K562 (cell line): ENCODE measurements at regions not wholly inside any gene's neighbourhood (a gene's known extent, or its start where the extent isn't known, plus 50 kb on each side); places are given as distances from the start of the nearest gene placed in this dataset.

Experiments
- ATAC-seq: fragments of 200-7000 bp; cut with Tn5 transposase; 3 replicates; pipeline ENCODE4 v1.9.1; 2020; ENCODE audit warnings: moderate library complexity
- BruUV-seq: library from RNA; stranded (reverse); fragments of 400-500 nt; replicated peaks from 2 replicates; lab custom pipeline; 2021; lab: Mats Ljungman, UMichigan
- CTCF ChIA-PET: fragments of 300-600 bp; formaldehyde crosslinking; extraction: SDS; loops from one replicate; lab custom pipeline; 2021; ENCODE audit warnings: low intra/inter-chr PET ratio; lab: Yijun Ruan, JAX
- POLR2A ChIA-PET: fragments of 300-600, 350-650 bp; sonication (Branson Sonifier 250); formaldehyde crosslinking; extraction: SDS; loops from one replicate; lab custom pipeline; 2021; ENCODE audit warnings: antibody characterized with exemption, inconsistent platforms; lab: Yijun Ruan, JAX
- DNase-seq, 4 experiments: peaks; one replicate each; pipeline versions ENCODE4 v3.0.0 to v3.0.0-alpha.2; 2011 to 2018; ENCODE audit warnings: low spot score in 3 of 4, mixed read lengths in 3 of 4; ENCODE audit errors: extremely low read depth in 1 of 4
- FAIRE-seq: peaks from 2 replicates; lab custom pipeline; 2011; peaks lifted over from hg19 to GRCh38; lab: Jason Lieb, UNC
- H2AFZ ChIP-seq: 2 replicates; pipeline ENCODE4 v1.6.0; 2011; ENCODE audit warnings: low read depth, low read length, control low read depth, inconsistent platforms
- H3K27ac ChIP-seq: fragments of 200-600 bp; 3 replicates; pipeline ENCODE4 v1.8.0; 2011; ENCODE audit warnings: low read depth, mild to moderate bottlenecking, control low read depth, inconsistent platforms, low read length, moderate library complexity, mixed read lengths; ENCODE audit errors: extremely low read depth
- H3K27me3 ChIP-seq, 2 experiments: fragments of 300-600 bp in 1 of 2; 2 replicates in 1 of 2; 3 replicates in 1 of 2; pipeline versions ENCODE4 v1.6.0 to v1.8.0; 2011; ENCODE audit warnings: inconsistent platforms in 2 of 2, low read length in 2 of 2, mild to moderate bottlenecking in 1 of 2, mixed read lengths in 1 of 2, moderate library complexity in 1 of 2; ENCODE audit not compliant: control insufficient read depth in 2 of 2, insufficient read depth in 2 of 2
- H3K36me3 ChIP-seq: fragments of 300-600 bp; 3 replicates; pipeline ENCODE4 v1.8.0; 2011; ENCODE audit warnings: mild to moderate bottlenecking, low read length, inconsistent platforms; ENCODE audit not compliant: control insufficient read depth, insufficient read depth
- H3K4me1 ChIP-seq, 2 experiments: fragments of 200-600 bp in 1 of 2; replicated peaks in 1 of 2; 2 replicates in 1 of 2; 3 replicates in 1 of 2; pipeline versions ENCODE4 v1.5.1 to v1.8.0; 2011; ENCODE audit warnings: inconsistent platforms in 2 of 2, low read length in 2 of 2, mild to moderate bottlenecking in 1 of 2, mixed read lengths in 1 of 2, moderate library complexity in 1 of 2; ENCODE audit not compliant: control insufficient read depth in 2 of 2, insufficient read depth in 2 of 2
- H3K4me2 ChIP-seq: 2 replicates; pipeline ENCODE4 v1.6.1; 2011; ENCODE audit warnings: low read length, control low read depth, inconsistent platforms, mixed read lengths; ENCODE audit not compliant: insufficient read depth
- H3K4me3 ChIP-seq: fragments of 200-600 bp; sonication (generic), shearing (Covaris generic); 2 replicates; pipeline ENCODE4 v1.5.1; 2016; ENCODE audit warnings: control low read depth, inconsistent platforms
- H3K79me2 ChIP-seq: fragments of 200-600 bp; 3 replicates; pipeline ENCODE4 v1.8.0; 2011; ENCODE audit warnings: low read length, inconsistent platforms; ENCODE audit not compliant: control insufficient read depth, insufficient read depth
- H3K9ac ChIP-seq, 2 experiments: 2 replicates each; pipeline versions ENCODE4 v1.6.0 to v1.6.1; 2011; ENCODE audit warnings: low read depth in 2 of 2, low read length in 2 of 2, control low read depth in 1 of 2, inconsistent platforms in 1 of 2, mild to moderate bottlenecking in 1 of 2, mixed read lengths in 1 of 2; ENCODE audit not compliant: insufficient read depth in 1 of 2
- H3K9me1 ChIP-seq: one replicate; pipeline ENCODE4 v1.6.0; 2011; ENCODE audit warnings: inconsistent platforms, mild to moderate bottlenecking, low read length, moderate library complexity; ENCODE audit not compliant: control insufficient read depth, insufficient read depth
- H3K9me3 ChIP-seq: replicated peaks from 2 replicates; pipeline ENCODE4 v1.5.1; 2011; ENCODE audit warnings: low read depth, low read length, inconsistent platforms; ENCODE audit not compliant: control insufficient read depth, insufficient read depth
- H4K20me1 ChIP-seq: replicated peaks from 2 replicates; pipeline ENCODE4 v1.6.1; 2011; ENCODE audit warnings: low read length, inconsistent platforms, mixed read lengths; ENCODE audit not compliant: control insufficient read depth, insufficient read depth
- ATF3 ChIP-seq, 2 experiments: fragments of 450-650 bp in 1 of 2; sonication (generic) in 1 of 2; formaldehyde crosslinking in 1 of 2; IDR thresholded peaks in 1 of 2; conservative IDR thresholded peaks in 1 of 2; 2 replicates each; pipeline versions ENCODE4 v1.6.1 to v1.8.1; 2016 to 2023; ENCODE audit warnings: mild to moderate bottlenecking in 2 of 2, moderate library complexity in 2 of 2, inconsistent platforms in 1 of 2, missing genetic modification reagents in 1 of 2
- CEBPG ChIP-seq, 3 experiments: fragments of 200-800 bp in 1 of 3; sonication (Bioruptor generic) in 1 of 3; sonication (generic) in 1 of 3; formaldehyde crosslinking in 1 of 3; IDR thresholded peaks in 2 of 3; conservative IDR thresholded peaks in 1 of 3; 2 replicates each; pipeline versions ENCODE4 v1.6.1 to v1.8.0; 2016 to 2022; ENCODE audit warnings: missing compliant biosample characterization in 2 of 3, missing genetic modification characterization in 2 of 3, mild to moderate bottlenecking in 1 of 3, missing genetic modification reagents in 1 of 3
- RBFOX2 ChIP-seq: fragments of 200-400 bp; formaldehyde crosslinking; IDR thresholded peaks from 2 replicates; pipeline ENCODE4 v1.6.1; 2017; ENCODE audit warnings: low read depth, mild to moderate bottlenecking, low read length, moderate library complexity
- ZBTB7A ChIP-seq: IDR thresholded peaks from 2 replicates; pipeline ENCODE4 v1.6.1; 2011; ENCODE audit warnings: low read depth, mild to moderate bottlenecking, low read length, moderate library complexity, borderline replicate concordance; ENCODE audit not compliant: control insufficient read depth
- WGBS: fragments of 100-300 bp; shearing (Covaris generic); methylation state at CpG from one replicate; pipeline ENCODE4 v1.1.6; 2016; ENCODE audit warnings: low coverage, mixed read lengths; ENCODE audit not compliant: insufficient coverage; ENCODE audit errors: missing lambda C conversion rate; 5-methylcytosine and 5-hydroxymethylcytosine counted together
- in situ Hi-C: fragments of 300-500 bp; cut with MboI; formaldehyde crosslinking; loops from 4 replicates; pipeline ENCODE4 v1.15.0; 2018; ENCODE audit warnings: inconsistent platforms, mixed read lengths
- intact Hi-C: fragments of 100-400 bp; cut with micrococcal nuclease; formaldehyde crosslinking; loops from 2 replicates; pipeline ENCODE4 v1.14.2; 2022

- H3K36me3 ChIP-seq = no peaks in the 10 kb centered on the region
- H3K4me1 ChIP-seq = no peaks in the 10 kb centered on the region
- no peaks in the 10 kb centered on the region for H3K79me2 ChIP-seq
- in situ Hi-C loops (no loop called here), intact Hi-C loops (no loop called here)
- no peak overlapping the region for H3K27ac ChIP-seq
- H2AFZ ChIP-seq = no peak overlapping the region
- 4% methylated on average over 4 of the region's 4 CpGs for WGBS
- CTCF ChIA-PET = no interaction called here
- ATAC-seq = no peak
- no peaks in the 10 kb centered on the region for H3K9me1 ChIP-seq
- no peak overlapping the region for H3K4me2 ChIP-seq
- no peak overlapping the region for H3K4me3 ChIP-seq
- TF ChIP-seq ZBTB7A = no peak
- TF ChIP-seq RBFOX2 = no peak
- TF ChIP-seq ATF3 (IDR thresholded peaks at IDR 0.05) = peak; percentile 37; the same call in 1 of the 2 replicates
- no peak for TF ChIP-seq ATF3 (CRISPR knock-in tag; conservative IDR thresholded peaks at IDR 0.05)
- no peak for TF ChIP-seq CEBPG (CRISPR knock-in tag; IDR thresholded peaks at IDR 0.05)
- 0 out of 4 replicates have a peak, but pooled peaks of 1 of the 2 experiments have one; percentile 41 for TF ChIP-seq CEBPG (tag; conservative IDR thresholded peaks at IDR 0.05 in 1 of 2, IDR thresholded peaks at IDR 0.05 in 1 of 2)
- TF ChIP-seq, all 486 proteins: peak for 2
- H4K20me1 ChIP-seq = no peaks in the 10 kb centered on the region; the same call in 1 of the 2 replicates
- no peak for DNase-seq
- H3K9me3 ChIP-seq = no peaks in the 10 kb centered on the region
- peaks cover 0 to under 1% of the 10 kb centered on the region in 2 experiments; a peak in 2 of 5 replicates for H3K27me3 ChIP-seq
- FAIRE-seq = no peak
- no TSS peak for BruUV-seq
- no peak overlapping the region for H3K9ac ChIP-seq
- POLR2A ChIA-PET = no interaction called here
These were observed 415.6 kb upstream of the TPM1 start for GRCh38 chr15:62626903-62627302.
